GM19372 (cell line): ENCODE measurements at regions not wholly inside any gene's neighbourhood (a gene's known extent, or its start where the extent isn't known, plus 50 kb on each side); places are given as distances from the start of the nearest gene placed in this dataset.
"Not testable (repeated sequence)": the region's sequence is repeated elsewhere in the genome, so short reads cannot be mapped to it uniquely, and the experiment has no call there.

Experiments
- ATAC-seq: cut with Tn5 transposase; IDR thresholded peaks from one replicate; pipeline ENCODE4 v1.9.1; 2021; ENCODE audit warnings: mild to moderate bottlenecking, low read depth, moderate library complexity; ENCODE audit not compliant: unreplicated experiment

- not testable (repeated sequence) for ATAC-seq
These were observed 1763.0 kb downstream of the SPATA31A7 start for GRCh38 chr9:62952840-62953239.
